Fibroblast of the conjunctiva (primary cell): ENCODE measurements at regions not wholly inside any gene's neighbourhood (a gene's known extent, or its start where the extent isn't known, plus 50 kb on each side); places are given as distances from the start of the nearest gene placed in this dataset.
"Not testable (repeated sequence)": the region's sequence is repeated elsewhere in the genome, so short reads cannot be mapped to it uniquely, and the experiment has no call there.

Experiments
- DNase-seq: peaks from one replicate; pipeline ENCODE4 v3.0.0-alpha.2; 2010; ENCODE audit warnings: low read depth

DNA sequence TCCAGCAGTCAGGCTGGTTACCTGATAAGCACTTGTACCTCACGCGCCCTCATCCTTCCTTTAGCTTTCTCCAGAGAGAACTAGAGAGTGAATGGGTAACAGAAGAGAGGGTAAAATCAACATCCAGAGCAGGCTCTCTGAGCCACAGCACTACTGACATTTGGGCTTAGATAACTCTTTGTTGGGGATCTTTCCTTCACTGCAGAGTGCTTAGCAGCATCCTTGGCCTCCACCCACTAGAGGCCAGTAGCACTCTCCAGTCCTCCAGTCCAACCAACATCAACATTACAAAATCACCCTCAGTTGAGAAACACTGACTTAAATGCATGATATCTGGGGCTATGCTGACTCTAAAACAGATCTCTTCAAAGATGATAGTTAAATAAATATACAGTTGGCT is 220.7 kb downstream of the TACR3 start:
- DNase-seq, result peak; percentile 52

DNA sequence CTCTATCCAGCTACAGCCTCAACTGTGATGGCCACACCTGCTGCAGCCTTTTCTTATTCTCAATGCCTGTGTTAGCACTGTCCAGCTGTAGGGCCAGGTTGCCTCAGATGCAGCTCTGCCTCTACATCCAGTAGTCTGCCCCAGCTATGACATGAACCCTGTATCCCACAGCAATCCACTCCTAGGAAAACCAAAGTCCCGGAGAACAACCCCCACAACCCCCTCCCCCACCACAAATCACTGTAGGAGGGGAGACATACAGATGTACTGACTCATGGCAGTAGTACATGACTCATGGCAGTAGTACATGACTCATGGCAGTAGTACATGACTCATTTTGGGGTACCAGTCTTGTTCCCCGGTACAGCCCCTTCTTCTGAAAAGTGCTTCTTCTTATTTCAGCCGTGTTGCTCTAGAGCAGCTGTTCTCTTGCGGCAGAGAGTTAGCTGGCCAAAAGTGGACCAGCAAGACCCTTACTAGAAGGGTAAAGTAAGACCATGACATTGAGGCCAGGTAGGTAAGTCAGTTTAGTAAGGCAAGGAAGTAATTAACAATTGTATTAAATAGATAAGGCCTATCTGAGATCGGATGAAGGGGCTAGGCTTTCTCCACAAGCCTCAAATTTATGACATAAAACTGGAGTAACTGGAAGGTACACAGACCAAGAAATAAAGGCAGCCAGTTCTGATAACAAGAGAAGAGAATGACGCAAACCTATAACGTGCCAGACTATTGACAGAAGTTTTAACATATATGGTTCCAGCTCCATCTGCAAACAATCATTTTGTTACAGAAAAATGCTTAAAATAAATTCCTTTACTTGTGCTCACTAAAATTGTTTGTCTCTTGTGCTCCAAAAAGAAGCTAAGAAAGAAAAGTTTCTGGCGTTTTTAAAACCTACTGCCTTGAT is 221.4 kb downstream of the TACR3 start:
- DNase-seq, result peak; percentile 81

DNA sequence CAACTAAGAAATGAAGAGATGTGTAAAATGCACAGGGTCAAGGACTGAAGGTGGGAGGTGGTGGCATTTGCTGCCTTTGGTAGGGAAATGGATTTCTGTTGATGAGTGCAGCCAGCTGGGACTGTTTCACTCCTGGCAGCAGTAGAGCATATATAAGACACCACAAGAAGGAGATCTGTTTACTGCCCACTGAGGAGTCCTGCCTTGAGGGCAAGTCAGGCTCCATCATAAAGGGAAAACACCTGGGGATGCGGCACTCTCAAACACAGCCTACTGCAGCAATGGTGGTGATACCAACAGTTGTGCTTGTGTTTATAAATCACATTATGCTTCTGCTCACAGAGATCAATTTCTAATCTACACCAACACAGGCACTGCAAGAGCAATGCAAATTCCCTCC is 222.1 kb downstream of the TACR3 start:
- DNase-seq, result no peak

DNA sequence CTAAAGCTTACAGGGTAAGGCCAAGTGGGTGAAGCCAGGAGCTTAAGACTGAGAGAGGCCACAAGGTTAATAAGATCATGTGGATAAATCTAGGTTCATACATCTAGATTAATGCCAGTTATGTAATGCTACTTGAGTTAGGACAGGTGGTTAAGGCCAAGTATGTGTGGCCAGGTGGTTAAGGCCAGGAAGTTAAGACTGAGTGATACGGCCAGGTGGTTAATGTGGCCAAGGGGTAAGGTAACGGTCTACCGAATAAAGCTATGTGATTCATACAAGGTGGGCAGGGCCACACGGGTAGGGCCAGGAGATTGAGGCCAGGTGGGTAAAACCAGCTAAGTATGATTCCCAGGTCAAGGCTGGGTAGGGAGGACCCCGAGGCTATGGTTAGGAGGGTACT is 223.0 kb downstream of the TACR3 start:
- DNase-seq, result no peak

DNA sequence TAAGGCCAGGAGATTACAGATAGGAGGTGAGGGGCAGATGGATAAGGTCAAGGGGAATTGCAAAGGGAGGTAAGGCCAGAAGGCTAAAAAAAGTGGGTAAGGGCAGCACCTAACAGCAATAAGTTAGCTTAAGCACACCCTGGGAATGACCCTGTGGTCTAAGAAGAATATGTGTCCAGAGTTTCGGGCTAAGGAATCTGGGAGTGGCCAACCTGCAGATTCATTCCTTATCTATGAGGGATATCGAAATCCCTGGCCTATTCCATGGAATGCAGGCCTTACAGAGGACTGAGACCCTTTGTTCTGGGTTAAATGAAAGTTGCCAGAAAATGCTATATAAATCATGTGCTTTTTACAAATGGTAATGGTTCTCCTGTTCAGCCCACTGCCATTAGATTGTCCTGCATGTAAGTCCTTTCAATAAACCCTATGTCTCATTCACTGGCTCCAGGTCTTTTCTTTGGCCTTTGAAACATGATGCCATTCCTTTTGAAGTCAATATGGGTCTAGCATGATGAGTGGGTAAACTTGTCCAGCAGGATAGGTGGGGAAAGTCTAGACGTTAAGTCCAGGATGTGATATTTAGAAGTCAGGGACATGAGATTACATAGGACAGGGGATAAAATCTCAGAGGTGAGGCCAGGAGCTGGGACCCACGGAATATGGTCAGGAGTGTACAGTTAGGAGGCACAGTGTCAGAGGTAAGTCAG is 226.2 kb downstream of the TACR3 start:
- DNase-seq, result no peak

DNA sequence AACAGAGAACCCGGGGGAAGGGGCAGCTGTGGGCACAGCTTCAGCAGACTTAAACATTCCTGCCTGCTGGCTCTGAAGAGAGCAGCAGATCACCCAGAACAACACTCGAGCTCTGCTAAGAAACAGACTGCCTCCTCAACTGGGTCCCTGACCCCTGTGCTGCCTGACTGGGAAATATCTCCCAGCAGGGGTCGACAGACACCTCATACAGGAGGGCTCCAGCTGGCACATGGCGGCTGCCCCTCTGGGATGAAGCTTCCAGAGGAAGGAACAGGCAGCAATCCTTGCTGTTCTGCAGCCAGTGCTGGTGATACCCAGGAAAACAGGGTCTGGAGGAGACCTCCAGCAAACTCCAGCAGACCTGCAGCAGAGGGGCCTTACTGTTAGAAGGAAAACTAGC is 234.5 kb downstream of the TACR3 start:
- not testable (repeated sequence) for DNase-seq

DNA sequence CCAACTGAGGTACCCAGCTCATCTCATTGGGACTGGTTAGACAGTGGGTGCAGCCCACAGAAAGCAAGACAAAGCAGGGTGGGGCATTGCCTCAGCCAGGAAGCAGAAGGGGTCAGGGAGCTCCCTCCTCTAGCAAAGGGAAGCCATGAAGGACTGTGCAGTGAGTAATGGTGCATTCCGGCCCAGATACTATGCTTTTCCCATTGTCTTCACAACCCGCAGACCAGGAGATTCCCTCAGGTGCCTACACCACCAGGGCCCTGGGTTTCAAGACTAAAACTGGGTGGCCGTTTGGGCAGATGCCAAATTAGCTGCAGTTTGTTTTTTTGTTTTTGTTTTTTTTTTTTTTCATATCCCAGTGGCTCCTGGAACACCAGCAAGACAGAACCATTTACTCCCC is 235.3 kb downstream of the TACR3 start:
- no peak for DNase-seq

DNA sequence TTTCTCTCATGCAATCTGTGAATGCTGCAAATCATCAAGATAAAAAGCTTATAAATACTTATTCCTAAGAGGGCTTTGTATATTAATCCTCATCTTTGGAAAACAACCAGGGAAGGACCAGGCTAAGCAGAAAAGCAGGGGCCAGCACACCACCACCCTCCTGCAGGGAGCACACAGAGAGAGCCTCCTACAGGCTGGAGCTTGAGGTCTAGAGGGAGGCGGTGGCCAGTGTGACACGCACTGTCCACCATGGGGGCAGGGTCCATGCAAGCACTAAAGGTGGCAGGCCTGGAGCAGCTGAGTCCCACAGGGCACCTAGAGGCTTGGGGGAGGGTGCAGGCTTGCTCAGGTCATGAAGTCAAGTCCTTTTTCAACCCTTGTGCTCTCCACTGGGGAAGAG is 236.9 kb downstream of the TACR3 start:
- DNase-seq, result no peak

DNA sequence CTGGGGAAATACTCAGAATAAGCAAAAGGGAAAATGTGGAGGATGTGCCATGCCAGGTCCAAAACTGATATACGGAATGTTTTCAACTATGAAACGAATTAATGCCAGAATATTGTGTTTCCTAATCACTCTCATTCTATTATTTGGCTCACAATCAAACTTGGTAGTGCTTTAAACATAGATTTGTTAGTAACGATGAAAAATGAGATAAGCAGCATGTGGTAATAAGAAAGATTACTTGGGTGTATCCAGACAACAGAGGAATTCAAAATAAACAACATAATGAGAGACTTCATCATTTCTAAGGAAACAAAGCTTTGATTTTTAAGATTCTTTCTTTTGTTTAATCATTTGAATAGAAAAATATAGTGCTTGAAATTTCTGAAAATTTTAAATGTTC is 237.3 kb downstream of the TACR3 start:
- DNase-seq, result peak; percentile 18

DNA sequence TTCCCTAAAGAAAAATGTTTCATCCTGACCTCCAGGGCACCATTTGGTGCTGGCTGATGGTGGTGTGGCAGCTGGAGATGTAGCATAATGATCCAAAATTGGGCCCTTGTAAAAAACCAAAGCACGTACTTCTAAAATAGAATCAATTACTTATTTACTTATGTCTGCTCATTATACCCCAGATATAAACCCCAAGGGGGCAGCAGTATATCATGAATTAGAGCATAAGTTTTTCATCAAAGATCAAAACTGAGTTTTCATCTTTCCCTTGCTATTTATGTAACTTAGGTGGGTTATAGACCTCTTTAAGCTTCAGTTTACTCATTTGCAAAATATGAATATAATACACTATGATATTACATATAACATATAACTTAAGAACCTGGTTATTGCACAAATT is 241.1 kb downstream of the TACR3 start:
- DNase-seq, result no peak

DNA sequence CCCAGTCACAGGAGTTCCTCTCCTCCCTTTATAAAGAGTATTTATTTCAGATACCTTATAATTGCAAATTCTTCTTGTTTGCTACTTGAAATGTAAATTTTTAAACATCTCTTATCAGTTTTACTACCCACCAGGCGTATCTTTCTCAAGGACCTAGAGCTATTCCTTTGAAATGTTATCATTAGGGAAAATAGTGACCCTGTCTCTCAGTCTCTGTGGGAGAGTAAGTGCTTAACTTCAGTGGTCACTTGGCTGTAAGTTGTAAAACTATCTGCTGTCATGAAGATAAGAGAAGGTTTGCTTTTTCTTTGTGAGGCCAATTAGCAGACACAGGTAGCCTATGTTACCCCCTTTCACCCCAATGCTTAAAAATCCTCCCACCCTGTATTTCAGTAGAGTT is 241.6 kb downstream of the TACR3 start:
- DNase-seq, result no peak

DNA sequence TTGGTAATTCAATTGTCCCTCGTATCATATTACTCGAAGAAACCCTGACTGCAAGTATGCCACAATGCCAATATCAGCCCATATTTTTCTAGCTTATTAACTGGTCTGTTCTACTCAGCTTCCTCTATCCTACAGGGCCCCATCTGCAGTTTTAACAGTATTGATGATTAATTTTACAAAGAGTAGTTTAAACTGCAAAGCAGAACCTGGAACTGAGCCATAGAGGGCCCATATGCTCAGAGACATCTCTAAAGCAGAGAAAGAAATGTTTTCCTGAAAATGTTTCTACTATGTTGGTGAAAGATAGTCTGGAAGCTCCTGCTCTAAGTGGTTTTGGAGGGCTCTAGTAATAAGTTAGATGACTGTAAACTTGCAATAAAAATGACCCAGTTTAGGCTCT is 259.4 kb upstream of the CENPE start:
- DNase-seq, result no peak

DNA sequence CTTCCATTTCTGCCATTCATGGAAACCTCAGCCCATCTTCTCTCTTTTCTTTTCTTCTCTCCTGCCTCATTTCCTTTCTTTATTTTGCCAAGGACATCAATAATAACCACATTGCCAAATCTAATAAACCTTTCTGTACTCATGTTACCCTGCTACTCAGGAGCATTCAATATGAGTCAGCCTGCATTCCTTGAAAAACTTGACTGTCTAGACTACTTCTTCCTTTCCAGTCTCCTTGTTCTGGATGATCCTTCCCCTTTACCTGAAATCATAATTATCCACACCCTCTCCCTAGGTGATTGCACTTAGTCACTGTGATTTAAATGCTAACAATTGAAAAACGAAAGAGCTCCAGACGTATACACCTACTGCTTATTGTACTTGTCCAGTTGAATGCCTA is 253.2 kb upstream of the CENPE start:
- no peak for DNase-seq

DNA sequence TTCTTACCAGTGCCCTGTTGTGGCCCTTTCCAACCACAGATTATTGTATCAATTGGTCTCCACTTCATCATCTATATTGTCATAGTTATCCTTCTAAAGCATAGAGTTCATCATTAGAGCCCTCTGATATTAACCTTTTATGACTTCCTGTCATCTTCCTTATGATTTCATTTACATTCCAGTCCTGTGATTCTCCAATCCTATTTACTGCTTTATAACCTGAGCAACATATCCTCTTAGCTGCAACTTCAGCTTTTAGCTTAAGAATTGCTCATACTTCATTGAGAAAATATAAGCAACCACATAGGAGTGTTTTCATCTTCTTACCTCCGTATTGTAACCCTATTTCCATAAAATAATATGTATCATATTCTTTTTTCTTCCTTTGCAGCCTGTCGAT is 252.6 kb upstream of the CENPE start:
- no peak for DNase-seq

DNA sequence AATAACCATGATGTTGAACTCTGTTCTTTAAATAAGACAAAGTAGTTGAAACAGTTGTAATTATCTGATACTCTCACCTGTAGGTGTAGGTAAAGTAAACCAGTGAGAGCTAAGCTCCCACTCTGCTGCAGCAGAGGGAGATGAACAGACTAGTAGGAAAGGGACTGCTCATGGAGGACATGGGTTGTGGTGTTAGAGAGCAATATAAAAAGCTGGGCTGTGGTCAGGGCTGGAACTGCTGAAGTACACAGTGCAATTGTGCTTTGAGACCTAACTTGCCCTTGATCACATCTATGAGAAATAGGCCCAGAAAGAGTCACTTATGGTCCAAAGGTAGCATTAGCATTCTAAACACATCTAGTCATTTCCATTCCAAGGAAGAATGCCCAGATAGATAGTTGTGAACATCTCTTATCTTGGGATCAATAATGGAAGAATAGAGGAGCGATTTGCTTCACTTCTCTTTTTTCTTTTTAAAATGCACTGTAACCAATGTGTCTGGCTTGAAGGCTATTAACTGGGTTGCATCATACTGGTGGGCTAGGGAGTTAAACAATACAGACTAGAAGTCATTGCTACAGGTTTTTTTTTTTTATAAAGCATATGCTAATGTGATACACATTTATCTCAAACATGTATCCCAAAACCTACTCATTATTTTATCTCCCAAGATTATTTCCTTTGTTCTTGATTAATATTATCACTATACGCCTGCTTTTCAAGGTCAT is 251.3 kb upstream of the CENPE start:
- no peak for DNase-seq

DNA sequence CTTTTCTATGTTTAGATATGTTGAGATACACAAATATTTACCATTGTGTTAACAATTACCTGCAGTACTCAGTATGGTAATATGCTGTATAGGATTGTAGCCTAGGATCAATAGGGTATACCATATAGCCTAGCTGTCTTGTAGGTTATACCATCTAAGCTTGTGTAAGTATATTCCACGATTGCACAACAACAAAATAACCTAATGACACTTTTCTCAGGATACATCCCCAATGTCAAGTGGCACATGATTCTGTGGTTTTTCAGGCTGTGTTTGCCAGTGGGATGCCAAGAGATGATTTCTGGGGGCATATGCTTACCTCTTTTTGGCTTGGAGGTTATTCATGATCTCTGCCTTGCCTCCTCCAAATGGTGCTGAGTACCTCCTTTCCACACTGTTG is 247.2 kb upstream of the CENPE start:
- no peak for DNase-seq

DNA sequence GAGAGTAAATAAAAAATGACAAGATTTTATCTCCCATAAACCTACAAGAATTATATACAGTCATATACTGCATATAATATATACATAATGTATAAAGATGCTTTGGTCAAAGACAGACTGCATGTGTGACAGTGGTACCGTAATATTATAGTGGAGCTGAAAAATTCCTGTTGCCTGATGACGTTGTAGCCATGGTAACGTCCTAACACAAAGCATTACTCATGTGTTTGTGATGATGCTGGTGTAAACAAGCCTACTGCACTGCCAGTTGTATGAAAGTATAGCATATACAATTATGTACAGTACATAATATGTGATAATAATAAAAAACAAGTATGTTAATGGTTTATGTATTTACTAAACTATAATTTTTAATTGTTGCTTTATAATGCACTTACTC is 245.2 kb upstream of the CENPE start:
- DNase-seq, result peak; percentile 10

DNA sequence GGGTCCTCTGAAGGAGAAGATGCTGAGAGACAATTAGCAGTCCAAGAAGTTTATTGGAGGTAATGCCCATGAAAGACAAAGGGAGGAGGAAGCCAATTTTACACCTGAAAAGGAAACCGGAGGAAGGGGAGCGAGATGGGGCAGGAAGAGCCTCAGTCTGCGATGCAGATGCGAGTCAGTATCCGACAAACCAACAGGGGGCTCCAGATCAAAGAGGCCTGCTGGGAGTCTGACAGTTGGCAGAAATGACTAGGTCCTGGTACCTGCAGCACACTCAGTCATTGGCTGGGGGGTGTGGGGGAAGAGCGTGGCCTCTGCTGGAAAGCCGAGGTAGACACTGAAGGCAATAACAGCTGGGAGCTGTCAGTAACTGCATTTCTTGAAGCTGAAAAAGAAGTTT is 231.1 kb upstream of the CENPE start:
- DNase-seq, result no peak

DNA sequence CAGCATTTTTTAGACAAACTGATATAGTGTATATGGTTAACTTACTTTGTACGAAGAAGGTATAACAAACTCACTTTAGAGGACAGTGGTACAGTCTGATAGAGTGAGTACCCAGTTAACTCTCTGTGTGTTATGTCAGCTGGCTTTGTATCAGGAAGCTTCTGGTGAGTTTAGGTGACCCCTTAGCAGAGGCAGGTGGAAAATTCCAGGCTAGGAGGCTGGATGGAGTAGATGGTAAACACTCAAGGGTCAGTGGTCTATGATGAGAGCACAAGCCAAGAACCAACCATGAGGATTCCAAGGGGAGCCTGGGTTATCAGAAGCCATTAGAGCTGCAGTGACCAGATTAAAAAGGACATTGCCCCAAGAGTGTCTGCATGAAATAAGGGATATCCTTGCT is 227.3 kb upstream of the CENPE start:
- DNase-seq, result no peak

DNA sequence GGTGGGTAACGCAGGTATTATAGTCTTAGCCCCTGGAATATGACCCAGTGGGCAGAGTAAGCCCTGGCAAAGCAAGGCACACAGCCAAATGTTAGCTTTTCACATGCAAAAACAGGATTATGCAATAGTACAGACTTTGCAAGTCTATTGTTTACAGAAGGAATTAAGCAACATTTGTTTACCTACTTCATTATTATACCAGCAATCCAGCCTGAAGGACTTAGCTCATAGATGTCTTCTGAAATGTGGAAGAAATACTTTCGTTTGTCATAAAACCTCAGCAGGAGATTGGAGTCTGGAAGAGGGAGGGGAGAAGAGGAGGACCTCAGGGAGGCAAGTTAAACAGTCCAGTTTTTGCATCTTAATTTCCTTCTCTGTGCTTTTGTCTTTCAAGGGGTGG is 226.7 kb upstream of the CENPE start:
- DNase-seq, result peak; percentile 6

DNA sequence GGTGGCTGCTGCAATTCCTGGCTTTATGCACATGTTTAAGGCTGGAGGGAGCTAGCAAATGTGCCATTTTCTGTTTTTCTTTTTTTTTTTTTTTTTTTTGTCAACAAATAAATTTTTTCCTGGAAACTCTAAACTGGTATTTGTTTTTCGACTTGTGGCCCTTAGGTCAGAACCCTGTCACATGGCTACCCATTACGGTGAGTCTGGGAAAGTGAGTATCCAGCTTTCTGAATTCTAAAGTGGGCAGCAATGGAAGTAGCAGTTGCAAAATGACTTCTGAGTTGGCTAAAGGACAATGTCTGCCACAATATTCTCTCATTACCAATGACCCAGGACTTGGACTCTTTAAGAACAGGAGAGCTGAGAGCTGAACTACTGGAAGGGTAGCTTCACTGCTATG is 225.1 kb upstream of the CENPE start:
- DNase-seq, result no peak

DNA sequence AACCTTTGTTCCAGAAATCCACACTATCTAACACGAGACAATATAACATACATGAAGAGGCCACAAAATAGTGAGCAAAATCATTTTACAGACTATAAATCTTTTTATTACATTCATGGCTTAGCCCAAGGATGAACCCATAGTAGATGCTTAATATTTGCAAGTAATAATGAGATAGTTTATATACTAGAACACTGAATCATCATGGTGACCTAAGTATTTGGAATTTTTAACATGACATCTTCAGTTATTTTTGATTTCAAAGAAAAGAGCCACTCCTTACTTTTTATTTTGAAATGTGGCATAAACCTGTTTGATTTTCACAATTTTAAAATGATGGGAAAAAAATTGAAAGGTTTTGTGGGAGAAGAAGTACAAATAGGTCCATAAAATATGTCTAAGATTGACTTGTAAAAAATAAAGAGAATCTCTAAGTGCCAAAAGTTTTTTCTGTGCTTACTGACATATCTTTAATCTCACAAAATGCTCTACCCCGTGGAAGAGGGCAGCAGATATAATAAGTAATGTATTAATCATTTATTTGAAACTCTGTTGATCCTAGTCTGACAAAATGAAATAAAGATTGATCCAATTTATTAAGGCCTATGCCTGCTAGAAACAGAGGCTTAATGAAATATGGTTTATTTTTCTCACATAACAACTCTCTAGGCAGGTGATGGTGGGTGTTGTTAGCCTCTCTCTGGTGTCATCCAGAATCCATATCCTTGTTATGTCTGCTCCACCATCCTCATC is 224.5 kb upstream of the CENPE start:
- DNase-seq, result no peak
